Prostate gland (tissue), 2 donors: ENCODE measurements at regions not wholly inside any gene's neighbourhood (a gene's known extent, or its start where the extent isn't known, plus 50 kb on each side); places are given as distances from the start of the nearest gene placed in this dataset.

Source experiments
- CTCF ChIP-seq, 4 experiments: fragments of 200-600 bp in 2 of 4; fragments of 450-650 bp in 2 of 4; sonication (generic) in 2 of 4; IDR thresholded peaks; 1 replicate in 3 of 4; 2 replicates in 1 of 4; pipeline ENCODE4 v1.5.1; 2016 to 2019; ENCODE audit warnings: antibody characterized with exemption in 4 of 4, mild to moderate bottlenecking in 2 of 4, moderate library complexity in 2 of 4
- POLR2A ChIP-seq: fragments of 450-650 bp; IDR thresholded peaks from one replicate; pipeline ENCODE4 v1.6.1; 2016; ENCODE audit warnings: antibody characterized with exemption, mild to moderate bottlenecking

- TF ChIP-seq CTCF (IDR thresholded peaks at IDR 0.05) (no peak), POLR2A (no peak)
These were observed 443.1 kb downstream of the ZNF608 start for GRCh38 chr5:124303366-124303765.
